Endodermal cell (in vitro differentiated cells): ENCODE measurements at regions not wholly inside any gene's neighbourhood (a gene's known extent, or its start where the extent isn't known, plus 50 kb on each side); places are given as distances from the start of the nearest gene placed in this dataset.

ENCODE experiments used
- DNase-seq: peaks from one replicate; pipeline ENCODE4 v3.0.0-alpha.2; 2017
- H3K27ac ChIP-seq: 2 replicates; pipeline ENCODE4 v1.5.1; 2013; ENCODE audit warnings: mild to moderate bottlenecking, low read depth, low read length, moderate library complexity
- H3K27me3 ChIP-seq: 2 replicates; pipeline ENCODE4 v1.6.1; 2013; ENCODE audit warnings: mild to moderate bottlenecking, low read length, moderate library complexity; ENCODE audit not compliant: insufficient read depth, control insufficient read depth, poor library complexity, severe bottlenecking
- H3K36me3 ChIP-seq: 2 replicates; pipeline ENCODE4 v1.7.0; 2013; ENCODE audit warnings: mild to moderate bottlenecking, low read length, moderate library complexity; ENCODE audit not compliant: control insufficient read depth, insufficient read depth
- H3K4me1 ChIP-seq: one replicate; pipeline ENCODE4 v1.7.0; 2013; ENCODE audit warnings: low read length; ENCODE audit not compliant: control insufficient read depth, insufficient read depth
- H3K4me3 ChIP-seq: 2 replicates; pipeline ENCODE4 v1.5.1; 2013; ENCODE audit warnings: mild to moderate bottlenecking, low read length, moderate library complexity
- H3K9ac ChIP-seq: 2 replicates; pipeline ENCODE4 v1.6.1; 2013; ENCODE audit warnings: mild to moderate bottlenecking, low read length, moderate library complexity; ENCODE audit not compliant: poor library complexity, severe bottlenecking; ENCODE audit errors: extremely low read depth
- H3K9me3 ChIP-seq: 2 replicates; pipeline ENCODE4 v1.6.1; 2013; ENCODE audit warnings: mild to moderate bottlenecking, low read length, moderate library complexity; ENCODE audit not compliant: control insufficient read depth
- H3K27ac Mint-ChIP-seq: 2 replicates; pipeline ENCODE4 v1.8.0; 2020; ENCODE audit warnings: mixed read lengths
- H3K27me3 Mint-ChIP-seq: 2 replicates; pipeline ENCODE4 v1.8.0; 2021; ENCODE audit warnings: mild to moderate bottlenecking, mixed read lengths; ENCODE audit not compliant: insufficient read depth
- H3K36me3 Mint-ChIP-seq: 2 replicates; pipeline ENCODE4 v1.8.0; 2020; ENCODE audit warnings: low read depth, mixed read lengths
- H3K4me1 Mint-ChIP-seq: 2 replicates; pipeline ENCODE4 v1.8.0; 2020; ENCODE audit warnings: mixed read lengths
- H3K4me3 Mint-ChIP-seq: 2 replicates; pipeline ENCODE4 v1.8.0; 2020; ENCODE audit warnings: mild to moderate bottlenecking, moderate library complexity, mixed read lengths
- H3K9me3 Mint-ChIP-seq: 2 replicates; pipeline ENCODE4 v1.8.0; 2020; ENCODE audit warnings: mild to moderate bottlenecking, mixed read lengths
- WGBS, 2 experiments: methylation state at CpG; one replicate each; pipeline versions ENCODE4 v1.1.5 to v1.1.7; 2013; ENCODE audit warnings: missing lambda C conversion rate in 2 of 2, mixed read lengths in 1 of 2; ENCODE audit not compliant: insufficient coverage in 1 of 2, insufficient read length in 1 of 2; 5-methylcytosine and 5-hydroxymethylcytosine counted together
- TF ChIP-seq, protein P1 (sequence below): fragments of 200-600 bp; sonication (generic); conservative IDR thresholded peaks from 2 replicates; pipeline ENCODE4 v1.5.0; 2021; ENCODE audit warnings: antibody characterized with exemption, mild to moderate bottlenecking

DNA sequence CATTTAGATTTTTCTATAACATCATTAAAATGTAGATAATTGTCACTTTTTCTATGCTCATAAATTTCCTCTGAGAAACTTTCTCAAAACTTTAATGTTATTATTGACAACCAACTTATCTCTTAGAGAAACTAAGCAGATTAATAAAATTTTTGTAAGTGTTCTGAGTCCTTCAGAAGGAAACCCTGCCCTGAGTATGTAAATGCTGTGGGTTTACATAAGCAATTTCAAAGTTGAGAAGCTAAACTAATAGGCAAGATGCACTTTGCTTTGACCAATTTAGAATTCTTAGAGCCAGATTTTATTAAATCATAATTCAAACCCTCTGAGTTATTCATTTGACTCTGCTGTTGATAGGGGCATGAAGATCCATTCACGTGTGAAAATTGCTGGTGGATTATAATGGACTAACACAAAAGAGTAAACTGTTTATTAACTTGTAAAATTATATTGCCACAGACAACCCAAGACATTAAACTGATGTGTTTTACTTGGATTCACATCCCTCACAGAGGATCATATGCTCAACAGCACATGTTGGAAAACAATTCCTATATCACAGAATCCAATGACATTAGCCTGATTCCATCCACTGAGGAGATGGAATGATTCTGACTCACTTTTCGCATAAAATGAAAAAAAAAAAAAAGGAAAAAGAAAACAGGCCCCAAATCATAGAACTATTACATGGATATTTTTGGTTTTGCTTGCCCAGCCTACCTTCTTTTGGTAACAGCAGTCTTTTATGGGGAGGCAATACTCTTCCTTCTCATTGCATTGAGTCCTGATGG lies 453.7 kb upstream of the HTR2A start:
- Histone ChIP-seq H3K9ac (no peak overlapping the region), H3K36me3 (no peaks in the 10 kb centered on the region), H3K4me3 (no peak overlapping the region), H3K27me3 (no peaks in the 10 kb centered on the region), H3K4me1 (no peaks in the 10 kb centered on the region), H3K9me3 (peaks cover 3% of the 10 kb centered on the region), H3K27ac (no peak overlapping the region)
- Mint-ChIP-seq H3K36me3 (no peaks in the 10 kb centered on the region), H3K27ac (no peak overlapping the region), H3K9me3 (no peaks in the 10 kb centered on the region), H3K4me1 (no peaks in the 10 kb centered on the region), H3K27me3 (no peaks in the 10 kb centered on the region), H3K4me3 (no peak overlapping the region)
- DNase-seq: no peak
- 50% methylated on average over 1 of the region's 2 CpGs; no CpG with 5 or more reads in 1 of the 2 experiments for WGBS, 2 experiments
- TF ChIP-seq, protein P1, sequence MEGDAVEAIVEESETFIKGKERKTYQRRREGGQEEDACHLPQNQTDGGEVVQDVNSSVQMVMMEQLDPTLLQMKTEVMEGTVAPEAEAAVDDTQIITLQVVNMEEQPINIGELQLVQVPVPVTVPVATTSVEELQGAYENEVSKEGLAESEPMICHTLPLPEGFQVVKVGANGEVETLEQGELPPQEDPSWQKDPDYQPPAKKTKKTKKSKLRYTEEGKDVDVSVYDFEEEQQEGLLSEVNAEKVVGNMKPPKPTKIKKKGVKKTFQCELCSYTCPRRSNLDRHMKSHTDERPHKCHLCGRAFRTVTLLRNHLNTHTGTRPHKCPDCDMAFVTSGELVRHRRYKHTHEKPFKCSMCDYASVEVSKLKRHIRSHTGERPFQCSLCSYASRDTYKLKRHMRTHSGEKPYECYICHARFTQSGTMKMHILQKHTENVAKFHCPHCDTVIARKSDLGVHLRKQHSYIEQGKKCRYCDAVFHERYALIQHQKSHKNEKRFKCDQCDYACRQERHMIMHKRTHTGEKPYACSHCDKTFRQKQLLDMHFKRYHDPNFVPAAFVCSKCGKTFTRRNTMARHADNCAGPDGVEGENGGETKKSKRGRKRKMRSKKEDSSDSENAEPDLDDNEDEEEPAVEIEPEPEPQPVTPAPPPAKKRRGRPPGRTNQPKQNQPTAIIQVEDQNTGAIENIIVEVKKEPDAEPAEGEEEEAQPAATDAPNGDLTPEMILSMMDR: no peak

DNA sequence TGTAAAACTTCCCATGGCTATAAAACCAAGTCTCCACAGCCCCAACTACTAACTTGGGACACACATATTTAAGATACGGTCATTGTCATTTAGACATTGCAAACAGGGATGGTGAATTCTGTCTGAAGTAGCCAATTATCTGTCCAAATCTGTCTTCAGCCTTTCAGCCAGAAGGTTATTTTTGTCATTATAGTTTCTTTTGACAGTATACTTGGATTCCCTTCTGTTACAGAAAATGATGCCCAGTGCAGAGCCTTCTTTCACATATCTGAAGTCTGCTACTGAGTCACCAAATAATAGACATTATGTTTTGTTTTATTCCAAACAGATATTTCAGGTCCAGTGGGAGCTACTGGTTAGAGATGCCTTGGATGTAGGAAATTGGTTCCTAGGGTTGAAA lies 452.4 kb upstream of the HTR2A start:
- Mint-ChIP-seq H3K27ac (no peak overlapping the region), H3K27me3 (no peaks in the 10 kb centered on the region), H3K4me1 (no peaks in the 10 kb centered on the region), H3K36me3 (no peaks in the 10 kb centered on the region), H3K9me3 (no peaks in the 10 kb centered on the region), H3K4me3 (no peak overlapping the region)
- H3K4me1 ChIP-seq: no peaks in the 10 kb centered on the region
- no peak for DNase-seq
- H3K9ac ChIP-seq: no peak overlapping the region
- no peaks in the 10 kb centered on the region for H3K9me3 ChIP-seq
- H3K36me3 ChIP-seq: no peaks in the 10 kb centered on the region
- 100% methylated on average over 1 of the region's 1 CpG; no CpG with 5 or more reads in 1 of the 2 experiments for WGBS, 2 experiments
- H3K4me3 ChIP-seq: no peak overlapping the region
- H3K27ac ChIP-seq: no peak overlapping the region
- TF ChIP-seq, protein P1: no peak
- H3K27me3 ChIP-seq: no peaks in the 10 kb centered on the region

DNA sequence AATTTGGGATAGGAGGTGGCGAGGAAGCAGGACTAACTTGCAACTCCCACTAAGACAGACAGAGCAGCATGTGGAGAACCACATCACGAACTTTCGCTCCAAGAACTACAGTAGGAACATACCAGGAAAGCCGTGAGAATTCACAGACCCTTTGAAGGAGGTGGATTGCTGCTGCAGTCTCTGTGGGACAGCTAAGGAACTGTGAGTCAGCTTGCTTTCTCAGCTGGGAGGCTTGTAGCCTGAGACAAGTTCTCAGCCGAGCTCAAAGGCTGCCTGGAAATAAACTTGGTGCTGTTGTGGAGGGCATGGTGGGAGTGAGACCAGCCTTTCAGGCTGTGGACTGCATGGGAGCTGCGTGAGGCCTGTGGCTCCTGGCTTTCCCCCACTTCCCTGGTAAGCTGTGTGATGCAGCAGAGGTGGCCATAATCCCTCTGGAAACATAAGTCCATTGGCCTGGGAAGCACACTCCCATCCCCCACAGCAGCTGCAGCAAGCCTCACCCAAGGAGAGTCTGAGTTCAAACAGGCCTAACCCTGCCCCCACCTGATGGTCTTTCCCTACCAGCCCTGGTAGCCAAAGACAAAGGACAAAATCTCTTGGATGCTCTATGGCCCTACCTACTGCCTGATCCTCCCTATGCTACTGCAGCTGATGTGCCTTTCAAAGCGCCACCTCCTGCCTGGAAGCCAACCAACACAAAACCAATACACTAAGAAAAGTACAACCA lies 441.1 kb upstream of the HTR2A start:
- H3K9me3 ChIP-seq: peaks cover 11% of the 10 kb centered on the region
- H3K9ac ChIP-seq: peak overlapping the region; percentile 4
- Mint-ChIP-seq H3K27me3 (no peaks in the 10 kb centered on the region), H3K36me3 (no peaks in the 10 kb centered on the region), H3K9me3 (peaks cover 23% of the 10 kb centered on the region), H3K27ac (peak overlapping the region; percentile 96), H3K4me1 (peaks cover 9% of the 10 kb centered on the region), H3K4me3 (no peak overlapping the region)
- no peak overlapping the region for H3K27ac ChIP-seq
- TF ChIP-seq, protein P1: peak; percentile 64
- WGBS, 2 experiments: 68 to 69% methylated on average over 6 to 7 of the region's 7 CpGs
- peaks cover 6% of the 10 kb centered on the region for H3K4me1 ChIP-seq
- no peaks in the 10 kb centered on the region for H3K36me3 ChIP-seq
- no peaks in the 10 kb centered on the region for H3K27me3 ChIP-seq
- DNase-seq: peak; percentile 85
- H3K4me3 ChIP-seq: no peak overlapping the region
